Activated CD4-positive, alpha-beta T cell treated with anti-CD3 and anti-CD28 coated beads for 1 hour (primary cell): ENCODE measurements at regions not wholly inside any gene's neighbourhood (a gene's known extent, or its start where the extent isn't known, plus 50 kb on each side); places are given as distances from the start of the nearest gene placed in this dataset.

Experiments used
- DNase-seq: peaks from one replicate; pipeline ENCODE4 v3.0.0-alpha.2; 2020

- DNase-seq, result no peak
These were observed 264.4 kb downstream of the DUSP6 start for GRCh38 chr12:89087876-89088275.

- DNase-seq, result no peak
These were observed 265.0 kb downstream of the DUSP6 start for GRCh38 chr12:89087149-89087825.

GRCh38 chr12:89085421-89085820 is 266.9 kb downstream of the DUSP6 start:
- DNase-seq, result no peak

- no peak for DNase-seq
These were observed 267.6 kb downstream of the DUSP6 start for GRCh38 chr12:89084751-89085150.

- no peak for DNase-seq
These were observed 268.8 kb downstream of the DUSP6 start for GRCh38 chr12:89083491-89083890.

GRCh38 chr12:89082370-89082753 is 269.9 kb downstream of the DUSP6 start:
- DNase-seq, result no peak

- DNase-seq, result no peak
These were observed 270.5 kb downstream of the DUSP6 start for GRCh38 chr12:89081719-89082369.

GRCh38 chr12:89080793-89081465 is 271.4 kb downstream of the DUSP6 start:
- no peak for DNase-seq

GRCh38 chr12:89075880-89076540 is 276.3 kb downstream of the DUSP6 start:
- no peak for DNase-seq

GRCh38 chr12:89073659-89074058 is 278.6 kb downstream of the DUSP6 start:
- no peak for DNase-seq

- DNase-seq, result no peak
These were observed 279.3 kb downstream of the DUSP6 start for GRCh38 chr12:89073027-89073398.

GRCh38 chr12:89072294-89073026 is 279.8 kb downstream of the DUSP6 start:
- DNase-seq, result no peak

GRCh38 chr12:89070603-89071002 is 281.7 kb downstream of the DUSP6 start:
- no peak for DNase-seq

GRCh38 chr12:89069431-89069830 is 282.9 kb downstream of the DUSP6 start:
- DNase-seq, result no peak

- DNase-seq, result no peak
These were observed 284.7 kb downstream of the DUSP6 start for GRCh38 chr12:89067421-89068187.

- DNase-seq, result no peak
These were observed 287.5 kb downstream of the DUSP6 start for GRCh38 chr12:89064780-89065179.

- no peak for DNase-seq
These were observed 288.1 kb downstream of the DUSP6 start for GRCh38 chr12:89064151-89064550.

- DNase-seq, result no peak
These were observed 289.3 kb downstream of the DUSP6 start for GRCh38 chr12:89062996-89063395.

GRCh38 chr12:89059721-89060541 is 292.4 kb downstream of the DUSP6 start:
- no peak for DNase-seq

- no peak for DNase-seq
These were observed 293.2 kb downstream of the DUSP6 start for GRCh38 chr12:89059056-89059455.

GRCh38 chr12:89058402-89058801 is 293.9 kb downstream of the DUSP6 start:
- no peak for DNase-seq
